Activated CD4-positive, alpha-beta T cell treated with anti-CD3 and anti-CD28 coated beads for 36 hours (primary cell): ENCODE measurements at regions not wholly inside any gene's neighbourhood (a gene's known extent, or its start where the extent isn't known, plus 50 kb on each side); places are given as distances from the start of the nearest gene placed in this dataset.

Experiments used
- ATAC-seq: fragments of 200-7000 bp; cut with Tn5 transposase; one replicate; pipeline ENCODE4 v1.10.0; 2021; ENCODE audit warnings: mild to moderate bottlenecking, moderate library complexity
- CTCF ChIA-PET: fragments of 350-600 bp; sonication (Branson Sonifier 250); formaldehyde crosslinking; loops from one replicate; lab custom pipeline; 2021; ENCODE audit warnings: antibody characterized with exemption; lab: Charles Lee
- POLR2A ChIA-PET: fragments of 350-600 bp; sonication (Branson Sonifier 250); formaldehyde crosslinking; loops from one replicate; lab custom pipeline; 2021; ENCODE audit warnings: antibody characterized with exemption, inconsistent platforms; lab: Charles Lee
- DNase-seq: peaks from one replicate; pipeline ENCODE4 v3.0.0-alpha.2; 2020
- H3K27ac Mint-ChIP-seq: one replicate; pipeline ENCODE4 v1.8.0; 2021; ENCODE audit warnings: mixed read lengths
- H3K27me3 Mint-ChIP-seq: one replicate; pipeline ENCODE4 v1.8.0; 2021; ENCODE audit warnings: mixed read lengths
- H3K36me3 Mint-ChIP-seq: one replicate; pipeline ENCODE4 v1.8.0; 2021; ENCODE audit warnings: low read depth, mixed read lengths
- H3K4me1 Mint-ChIP-seq: one replicate; pipeline ENCODE4 v1.8.0; 2021; ENCODE audit warnings: mixed read lengths
- H3K4me3 Mint-ChIP-seq: one replicate; pipeline ENCODE4 v1.8.0; 2021; ENCODE audit warnings: mild to moderate bottlenecking, moderate library complexity, mixed read lengths
- H3K9me3 Mint-ChIP-seq: one replicate; pipeline ENCODE4 v1.8.0; 2021; ENCODE audit warnings: low read depth, mixed read lengths
- intact Hi-C, 2 experiments: fragments of 100-400 bp; cut with DNase I in 1 of 2; cut with micrococcal nuclease in 1 of 2; formaldehyde crosslinking; loops; one replicate each; pipeline versions ENCODE4 v1.14.2 to v1.15.1; 2022 to 2024; cut with DNase I, micrococcal nuclease

DNA sequence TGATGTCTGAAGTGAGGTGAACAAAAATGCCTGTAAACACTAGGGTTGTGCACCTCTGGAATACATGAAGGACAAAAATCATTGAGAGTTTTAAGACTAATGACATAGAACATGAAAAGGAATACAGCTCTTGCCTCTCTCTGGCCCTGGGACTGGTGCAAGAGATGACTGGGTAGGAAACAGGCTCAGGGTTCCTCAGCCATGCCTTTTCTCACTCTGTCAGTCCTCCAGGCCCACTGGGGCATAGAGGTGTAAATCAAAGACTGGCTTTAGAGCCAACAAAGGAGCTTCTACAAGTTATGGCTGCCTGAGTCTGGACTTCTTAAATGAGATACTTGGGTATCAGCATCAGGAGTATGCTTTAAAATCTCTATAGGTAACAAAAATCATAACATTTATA is 554.7 kb upstream of the KCNMB2 start:
- ATAC-seq = no peak
- no peak for DNase-seq
- H3K4me3 Mint-ChIP-seq = no peak overlapping the region
- no peaks in the 10 kb centered on the region for H3K36me3 Mint-ChIP-seq
- H3K9me3 Mint-ChIP-seq = no peaks in the 10 kb centered on the region
- H3K27me3 Mint-ChIP-seq = no peaks in the 10 kb centered on the region
- ChIA-PET POLR2A (no interaction called here), CTCF (no interaction called here)
- no peak overlapping the region for H3K27ac Mint-ChIP-seq
- no peaks in the 10 kb centered on the region for H3K4me1 Mint-ChIP-seq
- intact Hi-C loops = no loop called here

DNA sequence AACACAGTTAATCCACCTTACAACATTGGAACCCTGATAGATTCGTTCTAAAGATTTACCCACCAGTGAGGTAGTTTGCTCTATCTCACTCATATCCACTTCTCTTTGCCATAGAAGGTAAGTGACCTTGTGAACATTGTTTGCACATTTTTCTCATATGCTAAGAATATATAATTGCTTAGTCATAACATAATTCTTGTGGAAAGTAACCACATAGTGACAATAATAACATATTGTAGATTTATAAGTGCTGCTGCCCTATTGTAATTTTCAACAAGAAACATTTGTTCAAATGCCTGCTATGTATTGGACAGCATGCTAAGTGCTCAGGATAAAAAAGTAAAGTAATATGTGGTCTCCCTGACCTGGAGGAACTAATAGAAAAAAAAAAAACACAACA is 554.2 kb upstream of the KCNMB2 start:
- POLR2A ChIA-PET = no interaction called here
- CTCF ChIA-PET = no interaction called here
- H3K27ac Mint-ChIP-seq = no peak overlapping the region
- intact Hi-C loops = no loop called here
- DNase-seq (no peak), ATAC-seq (peak; percentile 39)
- H3K9me3 Mint-ChIP-seq = no peaks in the 10 kb centered on the region
- H3K4me1 Mint-ChIP-seq = no peaks in the 10 kb centered on the region
- H3K36me3 Mint-ChIP-seq = no peaks in the 10 kb centered on the region
- no peak overlapping the region for H3K4me3 Mint-ChIP-seq
- no peaks in the 10 kb centered on the region for H3K27me3 Mint-ChIP-seq

DNA sequence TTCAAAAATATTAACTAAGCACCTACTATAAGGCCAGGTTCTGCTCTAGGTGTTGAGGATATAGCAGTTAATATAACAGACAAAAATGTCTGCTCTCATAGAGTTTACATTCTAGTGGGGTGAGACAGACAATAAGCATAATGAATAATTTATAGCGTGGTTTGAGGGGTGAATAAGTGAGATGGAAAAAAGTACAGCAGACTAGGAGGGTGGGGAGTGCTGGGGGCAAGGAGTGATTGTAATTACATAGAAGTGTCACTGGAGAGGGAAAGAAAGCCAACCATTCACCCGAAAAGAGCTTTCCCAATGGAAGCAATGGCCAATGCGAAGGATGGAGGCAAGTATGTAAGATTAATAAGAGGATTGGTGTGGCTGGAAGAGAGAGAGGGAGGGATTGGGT is 552.9 kb upstream of the KCNMB2 start:
- Mint-ChIP-seq H3K27me3 (no peaks in the 10 kb centered on the region), H3K27ac (no peak overlapping the region), H3K4me1 (no peaks in the 10 kb centered on the region), H3K36me3 (no peaks in the 10 kb centered on the region), H3K4me3 (no peak overlapping the region), H3K9me3 (no peaks in the 10 kb centered on the region)
- DNase-seq = no peak
- ATAC-seq = no peak
- CTCF ChIA-PET = no interaction called here
- POLR2A ChIA-PET = no interaction called here
- intact Hi-C loops = no loop called here

DNA sequence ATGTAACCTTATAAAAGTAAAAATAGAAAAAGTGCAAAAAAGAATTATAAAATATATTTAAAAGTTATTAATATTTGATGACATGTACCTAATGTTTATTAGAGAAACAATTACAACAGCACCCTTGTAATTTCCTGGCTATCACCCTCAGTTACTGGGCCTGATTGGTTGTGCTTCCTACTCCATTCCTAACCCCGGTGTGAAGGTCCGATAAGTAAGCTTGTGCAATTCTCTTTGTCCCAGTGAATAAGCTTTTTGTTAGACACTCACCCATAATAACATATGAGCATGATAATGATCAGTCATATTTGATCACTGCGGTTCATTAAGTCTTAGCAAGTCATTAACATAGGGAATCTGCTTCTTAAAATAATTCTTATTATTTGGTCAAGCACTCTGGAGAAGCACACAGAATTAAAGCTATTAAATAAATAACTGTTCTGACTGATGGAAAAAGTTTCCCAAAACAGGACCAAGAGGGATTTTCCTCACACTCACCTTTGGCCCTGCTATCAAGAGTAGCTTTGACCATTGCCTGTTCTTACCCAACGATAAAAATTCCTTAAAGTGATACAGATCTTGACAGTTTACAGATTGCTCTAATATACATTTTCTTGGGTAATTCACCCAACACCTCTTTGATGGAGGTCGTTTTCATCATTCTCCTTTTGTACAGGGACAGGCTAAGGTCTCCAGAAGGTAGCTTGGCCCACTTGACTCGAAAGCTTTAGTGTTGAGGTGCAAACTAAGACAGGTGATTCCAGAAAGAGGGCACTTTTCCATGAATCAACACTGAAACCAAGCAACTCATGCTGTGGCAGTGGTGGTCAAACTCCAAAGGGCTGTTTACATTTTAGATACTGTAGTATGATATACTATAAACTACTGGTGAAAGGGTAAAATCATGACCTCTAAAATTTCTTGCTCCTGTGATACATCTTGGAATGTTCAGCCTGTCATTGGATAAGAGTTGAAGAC is 543.0 kb upstream of the KCNMB2 start:
- intact Hi-C loops = loop anchor here in 1 of 2 experiments (10.0 kb wide), 1 partner anchor 938 kb away; no protein-coding TSS in a partner anchor
- Mint-ChIP-seq H3K27ac (no peak overlapping the region), H3K9me3 (no peaks in the 10 kb centered on the region), H3K36me3 (no peaks in the 10 kb centered on the region), H3K27me3 (no peaks in the 10 kb centered on the region), H3K4me3 (no peak overlapping the region), H3K4me1 (peaks cover 28% of the 10 kb centered on the region)
- no peak for ATAC-seq
- DNase-seq = no peak
- ChIA-PET POLR2A (no interaction called here), CTCF (no interaction called here)

GRCh38 chr3:177994976-177995375 is 541.3 kb upstream of the KCNMB2 start:
- H3K36me3 Mint-ChIP-seq = peaks cover 8% of the 10 kb centered on the region
- DNase-seq = no peak
- H3K27me3 Mint-ChIP-seq = no peaks in the 10 kb centered on the region
- H3K4me3 Mint-ChIP-seq = no peak overlapping the region
- POLR2A ChIA-PET = no interaction called here
- CTCF ChIA-PET = no interaction called here
- H3K9me3 Mint-ChIP-seq = peaks cover 8% of the 10 kb centered on the region
- peak; percentile 47 for ATAC-seq
- intact Hi-C loops = loop anchor here (5.0 to 10.0 kb wide), 2 partner anchors 113 to 940 kb away; no protein-coding TSS in a partner anchor
- H3K27ac Mint-ChIP-seq = peak overlapping the region; percentile 80
- peaks cover 28% of the 10 kb centered on the region for H3K4me1 Mint-ChIP-seq

DNA sequence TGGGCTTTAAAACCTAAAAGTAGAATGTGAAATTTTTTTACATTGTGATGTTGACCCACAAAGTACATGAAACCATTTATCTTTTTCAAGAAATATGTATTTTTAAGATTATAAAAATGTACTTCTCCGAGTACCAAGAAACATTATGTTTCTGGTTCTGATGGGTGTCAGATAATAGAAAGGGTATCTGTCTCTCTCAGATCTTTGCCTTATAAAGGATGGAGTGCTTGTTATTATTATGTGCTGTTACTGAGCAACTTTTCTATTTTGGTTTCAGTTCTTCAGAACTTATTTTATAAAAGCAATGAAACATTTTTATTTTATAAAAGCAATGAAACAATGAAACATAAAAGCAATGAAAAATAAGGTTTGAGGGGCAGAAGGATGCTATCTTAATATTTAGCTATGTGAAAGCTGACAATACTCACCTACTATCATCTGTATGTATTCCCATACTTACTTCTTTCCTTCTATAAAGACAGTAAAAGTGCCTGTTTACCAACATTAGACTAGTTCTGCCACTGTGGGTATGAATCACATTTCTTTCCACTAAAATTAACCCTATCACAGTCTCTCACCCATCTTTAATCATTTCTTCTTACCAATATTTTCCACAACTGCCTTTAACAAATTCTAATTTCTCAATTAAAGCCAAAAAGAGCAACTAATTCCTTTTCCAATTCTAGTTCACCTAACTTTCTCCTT is 540.7 kb upstream of the KCNMB2 start:
- Mint-ChIP-seq H3K27ac (peak overlapping the region; percentile 70), H3K27me3 (no peaks in the 10 kb centered on the region)
- POLR2A ChIA-PET = no interaction called here

DNA sequence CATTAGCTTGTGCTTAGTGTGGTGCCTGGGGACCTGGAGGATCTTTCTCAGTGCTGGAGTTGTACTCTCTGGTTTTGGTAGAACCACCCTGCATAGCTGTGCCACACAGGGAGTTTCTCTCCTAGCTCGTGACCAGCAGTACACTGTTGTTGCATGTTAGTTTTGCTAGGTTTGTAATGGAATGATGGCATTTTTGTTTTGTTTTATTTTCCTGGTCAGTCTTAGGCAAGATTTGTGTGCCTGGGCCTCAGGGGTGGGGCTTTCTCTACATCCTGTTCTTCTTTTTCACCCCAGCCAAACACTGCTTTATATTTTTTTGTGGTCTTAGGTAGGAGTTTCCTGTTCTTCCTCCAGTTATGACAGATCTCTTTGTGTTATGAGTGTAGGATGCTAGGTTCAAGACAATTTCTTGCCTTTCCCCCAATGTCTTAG is 534.5 kb upstream of the KCNMB2 start:
- peak overlapping the region; percentile 80 for H3K27ac Mint-ChIP-seq
- DNase-seq (peak; percentile 58), ATAC-seq (peak; percentile 93)
- CTCF ChIA-PET = no interaction called here
- intact Hi-C loops = loop anchor here (2.0 to 5.0 kb wide), 4 partner anchors 73 to 574 kb away; no protein-coding TSS in a partner anchor
- POLR2A ChIA-PET = interaction anchor here (0.6 kb wide), 1 partner anchor 643 kb away, joined by 5 read pairs; no protein-coding TSS in a partner anchor
- H3K4me3 Mint-ChIP-seq = no peak overlapping the region
- peaks cover 60% of the 10 kb centered on the region for H3K4me1 Mint-ChIP-seq
- peaks cover 24% of the 10 kb centered on the region for H3K9me3 Mint-ChIP-seq
- H3K36me3 Mint-ChIP-seq = peaks cover 27% of the 10 kb centered on the region
- H3K27me3 Mint-ChIP-seq = no peaks in the 10 kb centered on the region

More for the DNA sequence above, 540.7 kb upstream of the KCNMB2 start:
- Mint-ChIP-seq H3K9me3 (peaks cover 10% of the 10 kb centered on the region), H3K36me3 (peaks cover 12% of the 10 kb centered on the region), H3K4me1 (peaks cover 28% of the 10 kb centered on the region), H3K4me3 (peak overlapping the region; percentile 37)
- DNase-seq (no peak), ATAC-seq (peak; percentile 69)
- intact Hi-C loops = loop anchor here (5.0 to 10.0 kb wide), 2 partner anchors 113 to 941 kb away; no protein-coding TSS in a partner anchor
- CTCF ChIA-PET = no interaction called here

DNA sequence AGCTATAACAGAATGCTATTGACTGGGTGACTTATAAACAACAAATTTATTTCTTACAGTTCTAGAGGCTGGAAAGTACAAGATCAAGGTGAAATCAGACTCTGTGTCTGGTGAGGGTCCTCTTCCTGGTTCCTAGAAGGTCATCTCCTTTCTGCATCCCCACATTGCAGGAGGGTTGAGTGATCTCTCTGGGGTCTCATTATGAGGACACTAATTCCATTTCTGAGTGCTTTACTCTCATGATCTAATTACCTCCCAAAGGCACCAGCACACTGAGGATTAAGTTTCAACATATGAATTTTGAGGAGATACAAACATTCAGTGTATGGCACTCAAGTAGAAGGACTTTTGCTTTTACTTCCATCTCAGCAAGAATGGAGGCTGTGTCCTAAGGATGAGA is 534.1 kb upstream of the KCNMB2 start:
- intact Hi-C loops = loop anchor here (2.0 to 5.0 kb wide), 3 partner anchors 73 to 575 kb away; no protein-coding TSS in a partner anchor
- ChIA-PET POLR2A (interaction anchor here (0.6 kb wide), 1 partner anchor 644 kb away, joined by 5 read pairs; no protein-coding TSS in a partner anchor), CTCF (no interaction called here)
- ATAC-seq = peak; percentile 27
- Mint-ChIP-seq H3K27ac (peak overlapping the region; percentile 80), H3K9me3 (peaks cover 24% of the 10 kb centered on the region), H3K36me3 (peaks cover 27% of the 10 kb centered on the region), H3K27me3 (no peaks in the 10 kb centered on the region), H3K4me3 (peak overlapping the region; percentile 8), H3K4me1 (peaks cover 55% of the 10 kb centered on the region)
- DNase-seq = no peak

DNA sequence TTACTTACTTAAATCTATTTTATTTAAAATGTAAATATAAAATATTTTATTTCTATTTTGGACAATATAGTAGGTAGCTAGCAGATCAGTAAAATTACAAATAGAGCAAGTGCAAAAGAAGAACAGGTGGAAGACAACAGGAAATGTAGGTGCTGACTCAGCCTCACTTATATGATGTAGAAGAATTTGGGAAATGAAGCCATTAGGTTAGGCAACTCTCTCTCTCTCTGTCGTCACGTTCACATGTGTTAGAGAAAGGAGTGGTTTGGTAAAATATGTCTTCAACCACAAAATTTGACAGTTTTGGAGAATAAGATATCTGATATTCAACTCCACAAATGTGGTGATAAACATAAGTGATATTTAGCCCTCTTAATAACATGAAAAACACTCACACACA is 532.5 kb upstream of the KCNMB2 start:
- Mint-ChIP-seq H3K4me3 (no peak overlapping the region), H3K9me3 (peaks cover 23% of the 10 kb centered on the region), H3K27ac (peak overlapping the region; percentile 38), H3K36me3 (peaks cover 27% of the 10 kb centered on the region), H3K4me1 (peaks cover 52% of the 10 kb centered on the region), H3K27me3 (no peaks in the 10 kb centered on the region)
- DNase-seq (no peak), ATAC-seq (no peak)
- CTCF ChIA-PET = no interaction called here
- intact Hi-C loops = loop anchor here (2.0 to 5.0 kb wide), 3 partner anchors 75 to 576 kb away; no protein-coding TSS in a partner anchor
- POLR2A ChIA-PET = no interaction called here

- no peak overlapping the region for H3K27ac Mint-ChIP-seq
- H3K27me3 Mint-ChIP-seq = no peaks in the 10 kb centered on the region
- POLR2A ChIA-PET = no interaction called here
- CTCF ChIA-PET = interaction anchor here (0.6 kb wide), 1 partner anchor 430 kb away, joined by 3 read pairs; no protein-coding TSS in a partner anchor
- no peak overlapping the region for H3K4me3 Mint-ChIP-seq
- H3K9me3 Mint-ChIP-seq = peaks cover 14% of the 10 kb centered on the region
- peaks cover 50% of the 10 kb centered on the region for H3K4me1 Mint-ChIP-seq
- intact Hi-C loops = no loop called here
- ATAC-seq (no peak), DNase-seq (no peak)
- H3K36me3 Mint-ChIP-seq = peaks cover 14% of the 10 kb centered on the region
Observed at GRCh38 chr3:178005961-178006360, 530.3 kb upstream of the KCNMB2 start.

DNA sequence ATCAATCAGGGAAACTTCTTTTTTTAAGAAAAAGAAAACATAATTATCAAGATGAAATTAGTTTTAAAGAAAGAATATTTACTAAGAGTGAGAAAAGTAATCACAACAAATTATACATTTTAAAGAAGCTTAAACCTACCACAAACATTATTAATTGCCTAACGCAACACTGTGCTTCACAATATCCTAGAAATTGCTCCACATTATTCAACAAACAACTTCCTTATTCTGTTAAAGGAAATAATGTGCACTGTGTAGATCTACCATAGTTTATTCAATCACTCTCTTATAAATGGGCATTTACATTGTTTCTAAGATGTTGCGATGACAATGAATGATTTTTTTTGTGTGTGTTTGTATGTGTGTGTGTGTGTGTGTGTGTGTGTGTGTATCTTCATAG is 525.9 kb upstream of the KCNMB2 start:
- Mint-ChIP-seq H3K27ac (no peak overlapping the region), H3K36me3 (no peaks in the 10 kb centered on the region), H3K27me3 (no peaks in the 10 kb centered on the region), H3K4me1 (peaks cover 11% of the 10 kb centered on the region), H3K9me3 (peaks cover 2% of the 10 kb centered on the region), H3K4me3 (no peak overlapping the region)
- ATAC-seq (no peak), DNase-seq (no peak)
- ChIA-PET POLR2A (no interaction called here), CTCF (interaction anchor here (0.9 kb wide), 1 partner anchor 159 kb away, joined by 3 read pairs; no protein-coding TSS in a partner anchor)
- intact Hi-C loops = no loop called here
